Testis (tissue), 2 donors: ENCODE measurements at regions not wholly inside any gene's neighbourhood (a gene's known extent, or its start where the extent isn't known, plus 50 kb on each side); places are given as distances from the start of the nearest gene placed in this dataset.

Experiments used
- CTCF ChIP-seq, 3 experiments: fragments of 450-650 bp in 2 of 3; fragments of 200-600 bp in 1 of 3; sonication (generic) in 1 of 3; IDR thresholded peaks; one replicate each; pipeline ENCODE4 v1.5.1; 2016 to 2019; ENCODE audit warnings: antibody characterized with exemption in 3 of 3, mild to moderate bottlenecking in 2 of 3, moderate library complexity in 1 of 3
- POLR2A ChIP-seq: fragments of 450-650 bp; IDR thresholded peaks from one replicate; pipeline ENCODE4 v1.6.1; 2017; ENCODE audit warnings: antibody characterized with exemption, mild to moderate bottlenecking, moderate library complexity

GRCh38 chr10:91061608-91062007, 140.7 kb upstream of the ANKRD1 start:
- TF ChIP-seq CTCF (IDR thresholded peaks at IDR 0.05) (no peak), POLR2A (no peak)
